ENCODE measurements at regions not wholly inside any gene's neighbourhood (a gene's known extent, or its start where the extent isn't known, plus 50 kb on each side); places are given as distances from the start of the nearest gene placed in this dataset.
A peak's percentile ranks its signal among the peaks of the same experiment; 100 is the strongest.
"Not testable (repeated sequence)": the region's sequence is repeated elsewhere in the genome, so short reads cannot be mapped to it uniquely, and the experiment has no call there.

GRCh38 chr15:66629817-66630576 lies 64.2 kb upstream of the LCTL start:
- Mint-ChIP-seq H3K4me1 (ENCODE audit: low read depth in 2 of 2) (no peaks in the 10 kb centered on the region), H3K27ac (no peak overlapping the region), H3K9me3 (no peaks in the 10 kb centered on the region), H3K4me3 (no peak overlapping the region), H3K36me3 (ENCODE audit: insufficient read depth) (no peaks in the 10 kb centered on the region), H3K27me3 (peaks cover 0 to 10% of the 10 kb centered on the region in 2 donors)
- DNase-seq = no peak
- no peak for ATAC-seq (replicated peaks)

DNA sequence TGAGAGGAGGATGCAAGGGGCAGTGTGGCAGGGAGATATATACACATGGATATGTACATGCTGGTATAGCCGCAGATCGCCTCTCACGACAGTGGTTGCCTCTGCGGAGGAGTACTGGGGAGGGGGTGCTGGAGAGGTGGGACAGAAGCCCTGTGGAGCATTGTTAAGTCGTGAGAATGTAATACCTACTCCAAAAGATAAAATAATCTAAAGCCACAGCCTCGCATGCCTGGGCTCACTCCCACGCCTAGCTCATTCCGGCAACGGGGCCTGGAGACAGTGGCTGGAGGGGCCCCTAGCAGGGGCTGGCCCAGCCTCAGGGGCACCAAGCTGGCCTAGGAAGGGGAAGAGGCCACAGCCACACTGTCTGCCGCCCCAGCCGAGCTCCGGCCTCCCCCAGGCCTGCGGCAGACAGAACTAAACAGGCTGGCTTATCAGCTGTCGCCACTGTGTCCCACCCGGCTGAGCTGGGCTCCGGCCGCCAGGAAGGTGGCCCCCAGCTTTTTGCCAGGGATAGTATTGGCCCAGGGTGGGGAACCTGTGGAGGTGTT lies 65.1 kb upstream of the LCTL start:
- DNase-seq (no peak), ATAC-seq (replicated peaks) (no peak)
- no peak overlapping the region for H3K27ac Mint-ChIP-seq
- H3K4me1 Mint-ChIP-seq (ENCODE audit: low read depth in 2 of 2) = no peaks in the 10 kb centered on the region
- peaks cover 2% of the 10 kb centered on the region for H3K36me3 Mint-ChIP-seq (ENCODE audit: insufficient read depth)
- H3K27me3 Mint-ChIP-seq = peaks cover 0 to 10% of the 10 kb centered on the region in 2 donors
- no peaks in the 10 kb centered on the region for H3K9me3 Mint-ChIP-seq
- no peak overlapping the region for H3K4me3 Mint-ChIP-seq

DNA sequence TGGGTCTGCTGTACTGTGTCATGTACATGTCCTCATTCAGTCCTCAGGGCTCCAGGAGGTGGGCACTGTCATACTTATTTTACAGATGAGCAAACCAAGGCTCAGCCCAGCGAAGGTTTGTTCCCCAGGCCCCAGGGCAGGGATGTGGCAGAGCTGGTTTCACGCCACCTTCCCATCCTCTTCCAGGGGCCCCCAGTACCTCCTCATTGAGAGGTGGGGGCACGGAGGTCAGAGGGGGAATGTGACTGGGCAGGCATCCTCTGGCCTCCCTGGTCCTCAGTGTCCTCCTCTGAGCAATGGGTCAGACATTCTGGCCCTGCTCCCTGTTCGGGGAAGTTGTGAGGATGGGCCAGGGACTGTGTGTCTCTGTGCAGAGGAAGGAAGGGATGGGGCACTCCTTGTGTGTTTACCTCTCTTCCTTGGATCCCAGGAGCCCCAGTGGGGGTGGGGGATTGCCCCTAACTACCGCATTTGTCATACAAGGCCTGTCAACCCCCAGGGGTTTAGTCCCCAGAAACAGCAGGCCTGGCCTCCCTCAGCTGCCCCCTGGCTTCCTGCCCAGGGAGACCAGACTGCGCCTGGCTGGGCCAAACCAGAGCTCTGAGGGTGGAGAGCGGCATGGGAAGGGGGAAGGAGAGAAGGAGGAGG lies 65.9 kb upstream of the LCTL start:
- ATAC-seq (replicated peaks) (no peak), DNase-seq (no peak)
- no peaks in the 10 kb centered on the region for H3K4me1 Mint-ChIP-seq (ENCODE audit: low read depth in 2 of 2)
- no peaks in the 10 kb centered on the region for H3K9me3 Mint-ChIP-seq
- no peak overlapping the region for H3K4me3 Mint-ChIP-seq
- H3K27ac Mint-ChIP-seq = no peak overlapping the region
- peaks cover 0 to 10% of the 10 kb centered on the region in 2 donors for H3K27me3 Mint-ChIP-seq
- peaks cover 2% of the 10 kb centered on the region for H3K36me3 Mint-ChIP-seq (ENCODE audit: insufficient read depth)

- no peak overlapping the region for H3K4me3 Mint-ChIP-seq
Observed at GRCh38 chr15:66633041-66633937, 67.5 kb upstream of the LCTL start.

GRCh38 chr15:66633938-66634250 lies 68.1 kb upstream of the LCTL start:
- H3K36me3 Mint-ChIP-seq (ENCODE audit: insufficient read depth) = peaks cover 2% of the 10 kb centered on the region
- H3K27ac Mint-ChIP-seq = no peak overlapping the region
- DNase-seq = no peak
- no peaks in the 10 kb centered on the region for H3K9me3 Mint-ChIP-seq
- peaks cover 0 to 10% of the 10 kb centered on the region in 2 donors for H3K27me3 Mint-ChIP-seq
- H3K4me1 Mint-ChIP-seq (ENCODE audit: low read depth in 2 of 2) = peaks cover 7 to 11% of the 10 kb centered on the region in 2 donors
- H3K4me3 Mint-ChIP-seq = no peak overlapping the region
- ATAC-seq (replicated peaks) = no peak

More at GRCh38 chr15:66633041-66633937, 67.5 kb upstream of the LCTL start:
- Mint-ChIP-seq H3K9me3 (no peaks in the 10 kb centered on the region), H3K27ac (no peak overlapping the region), H3K27me3 (peaks cover 0 to 10% of the 10 kb centered on the region in 2 donors), H3K4me1 (ENCODE audit: low read depth in 2 of 2) (peaks cover 3 to 6% of the 10 kb centered on the region in 2 donors), H3K36me3 (ENCODE audit: insufficient read depth) (peaks cover 2% of the 10 kb centered on the region)
- DNase-seq (no peak), ATAC-seq (replicated peaks) (no peak)

DNA sequence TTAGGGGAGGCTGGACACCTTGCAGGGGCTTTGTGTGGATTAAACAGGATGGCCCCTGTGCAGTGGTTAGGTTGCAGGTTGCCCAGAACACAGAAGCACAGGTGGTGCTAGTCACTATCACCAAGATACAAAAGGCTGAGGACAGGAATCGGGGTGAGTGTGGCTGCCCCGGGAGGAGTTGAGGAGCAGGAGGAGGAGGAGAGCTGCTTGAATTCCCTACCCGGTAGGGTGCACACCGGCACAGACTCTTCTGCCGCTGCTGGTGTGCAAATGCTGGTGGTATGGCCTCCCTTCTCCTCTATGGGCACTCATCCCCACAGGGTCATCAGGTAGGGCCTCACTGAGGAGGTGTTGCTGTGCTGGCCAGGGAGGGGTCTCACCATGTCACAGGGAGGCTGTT lies 67.5 kb upstream of the SMAD6 start:
- peaks cover 7 to 11% of the 10 kb centered on the region in 2 donors for H3K4me1 Mint-ChIP-seq (ENCODE audit: low read depth in 2 of 2)
- no peak for ATAC-seq (replicated peaks)
- peaks cover 2% of the 10 kb centered on the region for H3K36me3 Mint-ChIP-seq (ENCODE audit: insufficient read depth)
- no peak for DNase-seq
- H3K27ac Mint-ChIP-seq = no peak overlapping the region
- no peaks in the 10 kb centered on the region for H3K9me3 Mint-ChIP-seq
- no peak overlapping the region for H3K4me3 Mint-ChIP-seq
- H3K27me3 Mint-ChIP-seq = peaks cover 0 to 10% of the 10 kb centered on the region in 2 donors

DNA sequence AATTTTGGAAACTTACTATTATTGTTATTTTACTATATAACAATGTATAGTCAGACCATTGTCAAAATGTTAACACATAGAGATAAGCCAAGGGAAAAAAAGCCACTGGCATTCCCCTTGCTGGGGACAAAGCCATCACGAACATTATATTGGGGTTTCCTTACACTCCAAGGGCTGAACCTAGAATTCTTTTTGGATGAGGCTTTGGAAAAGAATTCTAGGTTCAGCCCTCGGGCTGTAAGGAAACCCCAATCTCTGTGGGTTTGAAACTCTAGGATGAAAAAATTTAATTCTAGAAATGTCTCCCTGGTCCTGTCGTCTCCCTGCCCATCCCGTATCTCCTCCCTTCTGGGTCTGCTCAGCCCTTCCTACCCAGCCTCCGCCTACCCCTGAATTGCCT lies 67.0 kb upstream of the SMAD6 start:
- Mint-ChIP-seq H3K4me1 (ENCODE audit: low read depth in 2 of 2) (peaks cover 7 to 11% of the 10 kb centered on the region in 2 donors), H3K4me3 (no peak overlapping the region), H3K36me3 (ENCODE audit: insufficient read depth) (peaks cover 2% of the 10 kb centered on the region), H3K27ac (no peak overlapping the region), H3K27me3 (peaks cover 0 to 8% of the 10 kb centered on the region in 2 donors), H3K9me3 (no peaks in the 10 kb centered on the region)
- no peak for DNase-seq
- ATAC-seq (replicated peaks) = no peak

DNA sequence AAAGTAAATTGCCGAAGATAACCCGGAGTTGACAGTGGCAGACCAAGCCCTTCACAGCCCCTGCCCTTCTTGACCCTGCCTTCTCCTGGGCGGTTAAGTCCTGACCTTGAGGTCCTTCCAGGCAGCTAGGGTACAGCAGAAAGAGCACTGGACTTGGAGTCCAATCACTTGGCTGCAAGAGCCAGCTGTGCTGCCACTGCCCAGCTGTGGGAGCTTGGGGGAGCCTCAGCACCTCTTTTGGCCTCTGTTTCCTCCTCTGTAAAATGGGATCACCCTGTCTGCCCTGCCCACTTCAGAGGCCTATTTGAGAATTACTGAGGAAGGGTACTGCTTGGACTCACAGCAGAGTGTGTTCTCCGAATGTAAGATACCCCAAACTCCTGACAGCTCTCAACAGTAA lies 66.2 kb upstream of the SMAD6 start:
- Mint-ChIP-seq H3K9me3 (no peaks in the 10 kb centered on the region), H3K4me1 (ENCODE audit: low read depth in 2 of 2) (peaks cover 7 to 11% of the 10 kb centered on the region in 2 donors), H3K4me3 (no peak overlapping the region), H3K27me3 (peaks cover 0 to under 1% of the 10 kb centered on the region in 2 donors), H3K27ac (no peak overlapping the region), H3K36me3 (ENCODE audit: insufficient read depth) (peaks cover 2% of the 10 kb centered on the region)
- DNase-seq (no peak), ATAC-seq (replicated peaks) (no peak)

DNA sequence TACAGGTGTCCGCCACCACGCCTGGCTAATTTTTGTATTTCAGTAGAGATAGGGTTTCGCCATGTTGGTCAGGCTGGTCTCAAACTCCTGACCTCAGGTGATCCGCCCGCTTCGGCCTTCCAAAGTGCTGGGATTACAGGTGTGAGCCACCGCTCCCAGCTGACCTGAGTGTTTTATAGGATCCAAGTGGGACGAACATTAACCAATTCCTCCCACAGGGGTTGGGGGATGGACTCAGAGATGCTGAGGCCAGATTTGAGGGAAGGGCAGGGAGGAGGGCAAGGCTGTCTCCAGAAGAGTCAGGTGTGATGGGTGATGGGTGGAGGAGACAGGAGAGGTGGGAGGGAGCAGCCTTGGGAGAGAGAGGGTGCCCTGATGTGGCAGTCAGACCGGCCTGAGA lies 65.0 kb upstream of the SMAD6 start:
- not testable (repeated sequence) for DNase-seq; H3K36me3 Mint-ChIP-seq (ENCODE audit: insufficient read depth); H3K27me3 Mint-ChIP-seq; ATAC-seq (replicated peaks); H3K4me3 Mint-ChIP-seq; H3K27ac Mint-ChIP-seq; H3K9me3 Mint-ChIP-seq
- peaks cover 7 to 11% of the 10 kb centered on the region in 2 donors for H3K4me1 Mint-ChIP-seq (ENCODE audit: low read depth in 2 of 2)

DNA sequence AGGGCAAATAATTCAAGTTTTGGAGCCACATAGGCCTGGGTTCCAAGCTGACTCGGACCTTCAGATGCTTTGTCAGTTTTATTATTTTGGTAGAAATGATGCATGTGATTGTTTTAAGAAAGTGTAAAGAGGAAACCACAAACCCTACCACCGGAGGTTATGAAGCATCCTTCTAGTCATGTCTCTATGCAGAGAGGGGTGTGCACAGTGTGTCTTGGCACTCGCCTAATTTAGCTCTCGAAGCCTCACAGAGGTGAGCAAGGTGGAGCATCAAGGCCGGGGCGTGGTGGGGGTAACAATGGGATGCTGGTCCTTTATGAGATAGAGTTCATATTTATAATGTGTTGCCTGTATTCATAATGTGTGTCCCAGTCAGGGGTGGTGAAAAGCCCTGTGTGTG lies 63.7 kb upstream of the SMAD6 start:
- DNase-seq (peak in 1 of 3 experiments; percentile 13), ATAC-seq (replicated peaks) (peak; percentile 59)
- Mint-ChIP-seq H3K9me3 (no peaks in the 10 kb centered on the region), H3K4me1 (ENCODE audit: low read depth in 2 of 2) (peaks cover 7 to 11% of the 10 kb centered on the region in 2 donors), H3K27ac (peak overlapping the region in 1 of 2 donors; percentile 22), H3K36me3 (ENCODE audit: insufficient read depth) (peaks cover 2% of the 10 kb centered on the region), H3K27me3 (no peaks in the 10 kb centered on the region), H3K4me3 (no peak overlapping the region)

GRCh38 chr15:66641485-66642315 lies 60.3 kb upstream of the SMAD6 start:
- peak overlapping the region in 1 of 2 donors; percentile 31 for H3K27ac Mint-ChIP-seq
- no peaks in the 10 kb centered on the region for H3K9me3 Mint-ChIP-seq

DNA sequence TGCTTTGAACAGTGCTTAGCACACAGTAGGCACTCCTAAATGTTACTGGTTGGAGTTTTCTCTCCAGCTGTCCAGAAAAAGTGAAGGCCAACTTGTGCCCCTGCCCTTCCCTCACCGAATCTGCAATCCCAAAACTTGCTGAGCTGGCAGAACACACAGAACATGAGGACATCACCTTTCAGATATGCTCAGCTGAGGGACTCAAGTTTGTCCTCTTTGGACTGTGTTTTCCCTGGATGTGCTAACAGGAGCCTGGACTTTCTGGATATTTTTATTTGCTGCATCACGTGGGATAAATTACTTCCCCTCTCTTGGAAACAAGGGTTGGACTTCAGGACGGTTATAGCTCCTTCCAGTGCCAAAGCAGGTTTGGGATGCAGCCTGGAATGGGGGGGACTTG lies 59.5 kb upstream of the SMAD6 start:
- no peak overlapping the region for H3K27ac Mint-ChIP-seq
- ATAC-seq (replicated peaks) = no peak
- H3K36me3 Mint-ChIP-seq (ENCODE audit: insufficient read depth) = no peaks in the 10 kb centered on the region
- peaks cover 7 to 11% of the 10 kb centered on the region in 2 donors for H3K4me1 Mint-ChIP-seq (ENCODE audit: low read depth in 2 of 2)
- DNase-seq = no peak
- H3K4me3 Mint-ChIP-seq = no peak overlapping the region
- H3K9me3 Mint-ChIP-seq = no peaks in the 10 kb centered on the region
- peaks cover 0 to 4% of the 10 kb centered on the region in 2 donors for H3K27me3 Mint-ChIP-seq

More at GRCh38 chr15:66641485-66642315, 60.3 kb upstream of the SMAD6 start:
- H3K4me1 Mint-ChIP-seq (ENCODE audit: low read depth in 2 of 2) = peaks cover 7 to 11% of the 10 kb centered on the region in 2 donors
- no peaks in the 10 kb centered on the region for H3K36me3 Mint-ChIP-seq (ENCODE audit: insufficient read depth)
- no peak for DNase-seq
- ATAC-seq (replicated peaks) = no peak
- H3K27me3 Mint-ChIP-seq = no peaks in the 10 kb centered on the region
- H3K4me3 Mint-ChIP-seq = no peak overlapping the region

Measured in effector memory CD8-positive, alpha-beta T cell (primary cell).